Breast epithelium (tissue), 4 donors: ENCODE measurements at regions not wholly inside any gene's neighbourhood (a gene's known extent, or its start where the extent isn't known, plus 50 kb on each side); places are given as distances from the start of the nearest gene placed in this dataset.

Source experiments
- DNase-seq, 2 donors: peaks; one replicate each; pipeline ENCODE4 v3.0.0-alpha.2; 2019; ENCODE audit warnings: low spot score in 2 of 2
- H3K27ac ChIP-seq, 2 donors: fragments of 200-600 bp; sonication (generic) in 1 of 2; one replicate each; pipeline ENCODE4 v1.5.1; 2016 to 2019; ENCODE audit warnings: mild to moderate bottlenecking in 1 of 2
- H3K27me3 ChIP-seq, 2 donors: fragments of 200-600 bp; sonication (generic) in 1 of 2; one replicate each; pipeline versions ENCODE4 v1.5.1 to v1.6.0; 2017 to 2019; ENCODE audit warnings: control low read depth in 1 of 2, mild to moderate bottlenecking in 1 of 2
- H3K36me3 ChIP-seq: fragments of 200-600 bp; one replicate; pipeline ENCODE4 v1.5.1; 2019
- H3K4me1 ChIP-seq, 2 donors: fragments of 200-600 bp; sonication (generic); one replicate each; pipeline ENCODE4 v1.5.1; 2016 to 2019; ENCODE audit warnings: control low read depth in 1 of 2
- H3K4me3 ChIP-seq, 3 donors: fragments of 200-600 bp; sonication (generic); 1 replicate in 2 of 3; 2 replicates in 1 of 3; pipeline ENCODE4 v1.5.1; 2016 to 2019; ENCODE audit warnings: mild to moderate bottlenecking in 3 of 3, moderate library complexity in 2 of 3
- H3K9me3 ChIP-seq, 2 donors: fragments of 200-600 bp; sonication (generic) in 1 of 2; one replicate each; pipeline ENCODE4 v1.5.1; 2016 to 2019; ENCODE audit warnings: control low read depth in 1 of 2
- POLR2A ChIP-seq: fragments of 450-650 bp; IDR thresholded peaks from one replicate; pipeline ENCODE4 v1.6.1; 2016; ENCODE audit warnings: antibody characterized with exemption, mild to moderate bottlenecking, moderate library complexity
- POLR2AphosphoS5 ChIP-seq, 3 donors: sonication (generic); formaldehyde crosslinking; IDR thresholded peaks; one replicate each; pipeline ENCODE4 v1.6.1; 2017; ENCODE audit warnings: antibody characterized with exemption in 3 of 3
- intact Hi-C: fragments of 100-400 bp; cut with DNase I; formaldehyde crosslinking; loops from one replicate; pipeline ENCODE4 v1.15.1; 2023; ENCODE audit warnings: low total_unique reads
- TF ChIP-seq, protein P1 (sequence below), 3 donors: fragments of 450-650 bp; IDR thresholded peaks; one replicate each; pipeline ENCODE4 v1.5.1; 2016 to 2017; ENCODE audit warnings: antibody characterized with exemption in 3 of 3, mild to moderate bottlenecking in 3 of 3, moderate library complexity in 3 of 3

DNA sequence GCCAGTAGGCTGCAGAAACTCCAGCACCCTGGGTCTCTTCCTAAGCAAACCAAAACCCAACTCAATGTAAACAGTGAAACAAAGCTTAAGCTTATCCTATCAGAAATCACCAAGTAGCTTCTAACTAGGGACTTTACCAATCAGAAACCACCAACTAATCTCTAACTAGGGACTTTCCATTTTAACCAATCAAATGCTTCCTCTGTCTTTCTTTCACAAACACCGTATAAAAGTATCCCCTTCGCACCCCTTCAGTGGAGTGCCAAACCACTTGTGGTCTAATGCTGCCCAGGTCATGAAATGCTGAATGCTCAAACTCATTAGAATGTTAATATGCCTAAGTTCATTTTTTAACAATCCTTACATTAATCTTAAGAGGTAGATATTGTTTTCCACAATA lies 250.5 kb upstream of the DUSP10 start:
- H3K4me3 ChIP-seq, result no peak overlapping the region
- intact Hi-C loops, result no loop called here
- H3K36me3 ChIP-seq, result no peaks in the 10 kb centered on the region
- DNase-seq, result no peak
- TF ChIP-seq, protein P1, sequence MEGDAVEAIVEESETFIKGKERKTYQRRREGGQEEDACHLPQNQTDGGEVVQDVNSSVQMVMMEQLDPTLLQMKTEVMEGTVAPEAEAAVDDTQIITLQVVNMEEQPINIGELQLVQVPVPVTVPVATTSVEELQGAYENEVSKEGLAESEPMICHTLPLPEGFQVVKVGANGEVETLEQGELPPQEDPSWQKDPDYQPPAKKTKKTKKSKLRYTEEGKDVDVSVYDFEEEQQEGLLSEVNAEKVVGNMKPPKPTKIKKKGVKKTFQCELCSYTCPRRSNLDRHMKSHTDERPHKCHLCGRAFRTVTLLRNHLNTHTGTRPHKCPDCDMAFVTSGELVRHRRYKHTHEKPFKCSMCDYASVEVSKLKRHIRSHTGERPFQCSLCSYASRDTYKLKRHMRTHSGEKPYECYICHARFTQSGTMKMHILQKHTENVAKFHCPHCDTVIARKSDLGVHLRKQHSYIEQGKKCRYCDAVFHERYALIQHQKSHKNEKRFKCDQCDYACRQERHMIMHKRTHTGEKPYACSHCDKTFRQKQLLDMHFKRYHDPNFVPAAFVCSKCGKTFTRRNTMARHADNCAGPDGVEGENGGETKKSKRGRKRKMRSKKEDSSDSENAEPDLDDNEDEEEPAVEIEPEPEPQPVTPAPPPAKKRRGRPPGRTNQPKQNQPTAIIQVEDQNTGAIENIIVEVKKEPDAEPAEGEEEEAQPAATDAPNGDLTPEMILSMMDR (IDR thresholded peaks at IDR 0.05), result no peak
- TF ChIP-seq POLR2AphosphoS5 (IDR thresholded peaks at IDR 0.05) (no peak), POLR2A (no peak)
- no peak overlapping the region for H3K27ac ChIP-seq
- H3K27me3 ChIP-seq, result no peaks in the 10 kb centered on the region
- no peaks in the 10 kb centered on the region for H3K9me3 ChIP-seq
- H3K4me1 ChIP-seq, result no peaks in the 10 kb centered on the region

DNA sequence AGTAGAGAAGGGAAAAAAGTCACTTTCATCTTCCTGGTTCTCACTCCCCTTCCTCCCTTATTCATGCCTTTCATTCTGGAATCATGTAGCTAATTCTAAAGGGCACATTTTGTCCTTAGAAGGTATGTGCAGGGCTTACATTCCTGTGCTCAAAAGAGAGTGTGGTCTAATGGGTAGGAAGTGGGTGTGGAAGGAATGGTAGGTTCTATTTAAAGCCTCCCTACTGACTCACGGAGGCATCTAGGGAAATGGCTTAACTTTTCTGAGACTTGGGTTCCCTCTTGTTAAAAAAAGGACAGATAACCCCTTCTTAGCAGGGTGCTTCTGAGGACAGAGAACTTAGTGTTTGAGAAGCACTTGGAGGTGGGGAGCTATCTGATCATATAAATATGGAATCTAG lies 249.3 kb upstream of the DUSP10 start:
- H3K36me3 ChIP-seq, result no peaks in the 10 kb centered on the region
- no peaks in the 10 kb centered on the region for H3K9me3 ChIP-seq
- DNase-seq, result no peak
- no peaks in the 10 kb centered on the region for H3K4me1 ChIP-seq
- intact Hi-C loops, result no loop called here
- TF ChIP-seq POLR2AphosphoS5 (IDR thresholded peaks at IDR 0.05), result no peak
- no peaks in the 10 kb centered on the region for H3K27me3 ChIP-seq
- H3K27ac ChIP-seq, result no peak overlapping the region
- no peak overlapping the region for H3K4me3 ChIP-seq

DNA sequence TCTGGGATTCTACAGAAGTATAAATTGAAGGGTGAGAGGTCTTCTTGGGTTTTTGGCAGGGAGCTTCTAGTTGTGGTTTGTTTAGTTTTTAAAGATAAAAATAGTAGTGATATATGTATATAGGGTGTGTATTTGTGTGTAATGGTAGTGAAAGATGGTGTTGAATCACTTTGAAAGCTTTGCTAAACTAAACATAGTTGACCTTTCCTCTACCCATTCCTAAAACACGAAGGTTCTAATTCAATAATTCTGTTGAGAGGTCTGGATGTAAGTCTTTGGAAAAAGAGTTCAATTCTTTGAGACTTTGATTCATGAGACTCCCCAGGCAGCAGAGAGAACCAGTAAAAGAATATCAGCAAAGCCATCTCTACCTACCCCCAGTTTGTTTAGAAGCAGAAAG lies 247.9 kb upstream of the DUSP10 start:
- Histone ChIP-seq H3K4me1 (no peaks in the 10 kb centered on the region), H3K27ac (no peak overlapping the region), H3K9me3 (no peaks in the 10 kb centered on the region), H3K27me3 (no peaks in the 10 kb centered on the region), H3K4me3 (no peak overlapping the region), H3K36me3 (no peaks in the 10 kb centered on the region)
- TF ChIP-seq POLR2AphosphoS5 (IDR thresholded peaks at IDR 0.05), result no peak
- no peak for TF ChIP-seq POLR2A
- TF ChIP-seq, protein P1 (IDR thresholded peaks at IDR 0.05), result no peak
- intact Hi-C loops, result no loop called here
- DNase-seq, result no peak

DNA sequence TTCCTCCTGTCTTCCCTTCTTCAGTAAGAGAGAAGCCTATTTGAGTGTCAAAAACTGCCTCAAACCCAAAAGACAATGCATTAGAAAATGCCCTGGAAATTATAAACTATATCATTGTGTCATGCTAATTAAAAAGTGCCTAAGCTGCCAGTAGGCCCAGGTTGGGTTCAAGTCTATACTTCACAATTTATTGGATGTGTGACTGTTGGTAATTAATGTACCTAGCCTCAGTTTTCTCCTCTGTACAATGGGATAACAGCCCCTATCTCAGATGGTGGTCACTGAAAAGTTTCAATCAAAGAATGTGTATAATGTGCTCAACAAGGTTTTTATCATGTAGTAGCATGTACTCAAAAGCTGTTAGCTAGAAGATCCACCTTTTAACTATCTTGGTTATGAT lies 246.9 kb upstream of the DUSP10 start:
- intact Hi-C loops, result no loop called here
- Histone ChIP-seq H3K36me3 (no peaks in the 10 kb centered on the region), H3K9me3 (no peaks in the 10 kb centered on the region), H3K27ac (no peak overlapping the region), H3K4me3 (no peak overlapping the region), H3K27me3 (no peaks in the 10 kb centered on the region), H3K4me1 (no peaks in the 10 kb centered on the region)
- DNase-seq, result no peak
- TF ChIP-seq POLR2A, result no peak
- TF ChIP-seq, protein P1 (IDR thresholded peaks at IDR 0.05), result no peak
- TF ChIP-seq POLR2AphosphoS5 (IDR thresholded peaks at IDR 0.05), result no peak

DNA sequence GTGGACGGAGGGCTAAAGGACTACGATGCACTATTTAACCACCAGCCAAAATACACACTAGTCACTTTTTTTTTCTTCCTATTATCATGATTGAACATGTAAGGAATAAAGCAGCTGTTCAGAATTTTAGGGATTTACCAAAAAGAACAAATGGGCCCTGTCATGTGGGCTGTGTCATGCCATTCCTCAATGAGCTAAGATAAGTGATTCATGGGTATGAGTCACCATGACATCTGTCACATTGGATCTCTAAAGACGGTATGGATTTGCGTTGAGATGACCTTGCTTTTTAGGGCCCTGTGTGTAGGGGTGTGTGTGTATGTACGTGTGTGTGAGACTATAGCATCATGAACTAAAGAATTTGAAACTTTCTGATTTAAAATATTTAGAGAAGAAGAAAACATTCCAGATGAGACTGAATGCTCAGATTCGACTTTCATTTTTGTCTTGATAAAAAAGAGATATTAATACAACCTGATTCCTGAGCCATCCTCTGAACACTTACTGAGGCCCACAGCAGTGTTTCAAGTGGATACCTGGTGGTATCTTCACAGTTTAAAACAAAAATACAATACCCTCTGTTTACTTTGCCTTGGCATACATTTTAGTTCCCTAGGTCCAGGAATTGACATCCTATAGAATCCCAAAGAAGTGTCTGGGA lies 246.1 kb upstream of the DUSP10 start:
- H3K27me3 ChIP-seq, result no peaks in the 10 kb centered on the region
- no peaks in the 10 kb centered on the region for H3K36me3 ChIP-seq
- H3K9me3 ChIP-seq, result no peaks in the 10 kb centered on the region
- intact Hi-C loops, result no loop called here
- no peak overlapping the region for H3K4me3 ChIP-seq
- H3K27ac ChIP-seq, result no peak overlapping the region
- no peaks in the 10 kb centered on the region for H3K4me1 ChIP-seq
- DNase-seq, result no peak
- TF ChIP-seq, protein P1 (IDR thresholded peaks at IDR 0.05), result no peak
- no peak for TF ChIP-seq POLR2A
- TF ChIP-seq POLR2AphosphoS5 (IDR thresholded peaks at IDR 0.05), result no peak
